ENCODE measurements at regions not wholly inside any gene's neighbourhood (a gene's known extent, or its start where the extent isn't known, plus 50 kb on each side); places are given as distances from the start of the nearest gene placed in this dataset.

DNA sequence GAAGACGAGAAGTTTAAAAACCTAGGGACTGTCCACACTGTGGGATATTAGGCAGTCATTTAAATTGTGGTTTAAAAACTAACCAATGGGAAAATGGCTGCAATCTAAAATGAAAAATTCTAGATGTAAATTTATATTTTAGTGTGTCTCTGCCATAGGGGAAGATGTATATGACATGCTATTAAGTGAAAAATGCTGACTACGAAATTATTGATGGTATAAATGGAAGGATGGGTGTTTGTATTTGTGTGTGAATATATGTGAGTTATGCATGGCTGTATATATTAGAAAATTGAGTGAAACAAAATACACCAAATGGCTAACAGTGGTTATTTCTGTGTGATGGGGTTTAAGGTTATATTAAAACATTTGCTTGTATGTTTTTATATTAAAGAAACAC, 260.7 kb downstream of the AJAP1 start:
- no peak for DNase-seq (ENCODE audit: low read depth)

DNA sequence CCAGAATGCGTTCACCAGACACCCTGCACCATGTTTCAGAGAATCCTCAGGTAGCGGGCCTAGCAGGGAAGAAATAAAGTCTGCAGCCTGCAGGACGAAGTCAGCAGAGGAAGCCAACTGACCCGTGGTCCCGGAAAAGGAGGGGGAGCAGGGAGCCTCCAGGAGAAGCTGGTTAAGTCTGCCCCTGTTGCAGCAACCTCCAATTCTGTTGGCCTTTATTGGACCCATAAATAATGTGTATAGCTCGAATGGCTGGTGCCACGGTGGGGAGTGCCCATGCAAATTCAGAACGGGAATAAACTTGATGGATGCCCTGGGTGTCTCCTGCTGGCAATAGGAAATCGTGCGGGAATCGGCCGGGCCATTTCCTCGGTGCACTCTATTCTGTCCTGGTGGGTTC, 254.1 kb downstream of the AJAP1 start:
- no peak for DNase-seq (ENCODE audit: low read depth)

DNA sequence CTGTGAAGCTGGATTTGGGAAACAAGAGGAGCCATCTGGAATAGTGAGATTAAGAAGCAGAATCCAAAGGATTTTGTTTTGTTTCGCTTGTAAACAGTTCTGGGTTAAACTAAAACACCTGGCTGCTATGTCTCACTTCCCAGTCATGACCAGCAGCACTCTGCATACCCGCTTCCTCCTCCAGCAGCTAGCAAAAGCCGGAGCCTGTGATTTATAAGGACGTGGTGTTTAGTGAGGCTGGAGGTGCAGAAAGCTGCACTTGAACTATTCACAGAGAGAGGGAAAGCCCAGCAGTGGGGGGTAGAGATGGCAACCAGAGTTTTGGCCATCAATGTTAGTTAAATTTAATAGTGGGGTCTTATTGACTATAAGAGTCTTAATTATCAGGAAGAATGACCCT, 240.2 kb downstream of the AJAP1 start:
- no peak for DNase-seq (ENCODE audit: low read depth)

DNA sequence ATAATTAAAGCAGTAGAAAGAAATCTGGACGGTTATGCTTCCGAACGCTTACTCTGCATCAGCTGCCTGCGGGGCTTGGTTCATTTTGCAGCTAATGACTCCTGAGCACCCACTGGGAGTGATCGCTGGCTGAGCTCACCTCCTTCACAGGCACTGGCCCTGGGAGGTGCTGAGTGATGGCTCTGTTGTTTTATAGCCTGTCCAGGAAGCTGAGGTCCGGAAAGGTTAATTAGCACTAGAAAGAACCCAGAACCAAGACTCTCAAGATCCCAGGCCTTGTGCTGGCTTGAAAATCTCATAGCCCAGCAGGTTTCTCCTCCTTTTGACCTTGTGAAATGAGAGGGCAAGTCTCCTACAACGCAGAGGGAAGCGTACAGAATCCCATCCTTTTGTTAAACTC, 226.2 kb downstream of the AJAP1 start:
- DNase-seq (ENCODE audit: low read depth): no peak

DNA sequence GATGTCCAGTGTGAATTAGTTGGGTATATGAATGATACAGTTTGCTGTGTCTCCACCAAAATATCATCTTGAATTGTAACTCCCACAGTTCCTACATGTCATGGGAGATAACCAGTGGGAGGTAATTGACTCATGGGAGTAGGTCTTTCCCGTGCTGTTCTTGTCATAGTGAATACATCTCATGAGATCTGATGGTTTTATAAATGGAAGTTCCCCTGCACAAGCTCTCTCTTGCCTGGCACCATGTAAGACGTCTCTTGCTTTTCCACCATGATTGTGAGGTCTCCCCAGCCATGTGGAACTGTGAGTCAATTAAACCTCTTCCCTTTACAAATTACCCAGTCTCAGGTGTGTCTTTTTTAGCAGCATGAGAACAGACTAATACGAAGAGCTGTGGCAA, 223.0 kb downstream of the AJAP1 start:
- DNase-seq (ENCODE audit: low read depth): no peak

DNA sequence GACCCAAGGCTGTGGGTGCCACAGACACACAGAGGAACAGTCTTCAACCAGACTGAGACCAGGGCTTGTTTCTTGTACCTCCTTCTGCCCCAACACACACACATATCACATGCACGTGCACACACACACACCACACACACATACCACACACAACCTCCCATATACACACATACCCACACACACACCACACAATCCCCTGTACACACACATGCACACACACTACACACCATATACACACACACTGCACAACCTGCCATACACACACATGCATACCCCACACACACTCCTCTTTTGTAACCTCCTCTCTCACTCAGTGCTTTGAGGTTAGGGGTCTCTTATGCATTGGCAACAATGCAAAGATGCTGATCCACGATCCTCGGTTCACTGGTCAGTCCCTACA, 217.0 kb downstream of the AJAP1 start:
- DNase-seq (ENCODE audit: low read depth): no peak

DNA sequence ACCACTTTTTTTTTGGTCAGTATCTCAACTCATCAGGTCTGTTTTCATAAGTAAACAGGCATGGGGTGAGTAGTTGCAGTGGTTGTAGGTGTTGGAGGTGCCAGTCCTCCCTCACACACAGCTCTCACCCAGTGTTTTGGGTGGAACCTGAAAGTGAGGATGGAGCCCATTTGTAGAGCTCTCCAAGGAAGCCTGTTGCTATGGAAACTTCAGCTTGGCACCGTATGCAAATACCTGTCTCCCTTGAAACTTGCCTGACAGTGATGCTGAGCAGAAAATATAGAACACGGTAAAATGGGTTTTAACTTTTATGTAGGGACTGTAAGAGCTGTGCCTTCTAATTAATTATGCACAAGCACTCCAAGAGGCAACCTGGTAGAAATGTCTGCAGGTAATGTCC, 214.1 kb downstream of the AJAP1 start:
- DNase-seq (ENCODE audit: low read depth): no peak

DNA sequence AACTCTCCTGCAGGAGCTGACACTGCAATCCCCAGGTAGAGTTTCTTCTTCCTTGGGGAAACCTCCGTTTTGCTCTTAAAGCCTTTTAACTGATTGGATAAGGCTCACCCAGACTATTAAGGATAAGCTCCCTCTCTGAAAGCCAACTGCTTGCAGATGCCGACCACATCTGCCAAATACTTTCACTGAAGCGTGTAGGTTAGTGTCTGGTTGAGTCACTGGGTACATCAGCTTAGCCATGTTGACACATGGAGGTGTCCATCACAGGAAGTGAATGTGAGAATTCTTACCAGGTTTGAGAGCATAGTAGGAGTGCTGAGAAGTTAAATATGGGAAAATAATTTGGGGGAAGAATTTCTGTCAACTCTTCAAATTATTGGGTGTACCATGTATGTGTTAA, 202.0 kb downstream of the AJAP1 start:
- DNase-seq (ENCODE audit: low read depth): no peak

DNA sequence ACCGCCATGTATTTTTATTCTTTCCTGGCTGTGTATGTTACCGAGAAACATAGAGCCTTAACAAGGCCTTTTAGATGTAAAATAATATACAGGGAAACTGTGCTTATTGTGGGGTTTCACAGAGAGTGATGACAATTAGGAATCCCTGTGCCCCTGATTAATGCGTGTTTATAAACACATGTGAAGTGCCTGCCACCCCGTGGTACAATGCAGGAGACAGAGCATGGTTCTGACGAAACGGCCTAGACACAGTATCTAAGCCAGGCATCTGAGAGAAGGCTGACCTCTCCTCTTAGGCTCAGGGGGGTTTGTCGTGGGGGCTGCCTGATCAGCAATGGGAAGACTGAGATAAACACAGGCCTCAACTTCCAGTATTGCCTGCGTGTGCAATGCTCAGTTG, 200.0 kb downstream of the AJAP1 start:
- DNase-seq (ENCODE audit: low read depth): no peak

DNA sequence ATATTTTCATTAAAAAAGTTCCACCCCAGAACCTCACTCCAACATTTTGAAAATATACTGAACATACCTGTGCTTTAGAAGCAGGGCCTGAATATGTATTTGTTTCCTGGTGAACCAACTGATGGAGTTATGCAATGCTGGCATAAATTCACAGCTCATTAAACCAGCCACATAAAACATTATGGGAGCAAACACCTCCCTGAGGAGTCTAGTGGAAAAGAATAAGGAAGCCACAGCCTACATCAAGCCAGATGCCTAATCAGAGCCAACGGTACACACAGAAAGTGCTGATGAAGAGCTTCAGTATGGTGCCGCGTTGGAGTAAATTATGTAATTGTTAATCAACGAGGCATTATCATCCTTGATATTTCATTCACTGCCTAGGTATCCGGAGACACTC, 199.5 kb downstream of the AJAP1 start:
- DNase-seq (ENCODE audit: low read depth): no peak

DNA sequence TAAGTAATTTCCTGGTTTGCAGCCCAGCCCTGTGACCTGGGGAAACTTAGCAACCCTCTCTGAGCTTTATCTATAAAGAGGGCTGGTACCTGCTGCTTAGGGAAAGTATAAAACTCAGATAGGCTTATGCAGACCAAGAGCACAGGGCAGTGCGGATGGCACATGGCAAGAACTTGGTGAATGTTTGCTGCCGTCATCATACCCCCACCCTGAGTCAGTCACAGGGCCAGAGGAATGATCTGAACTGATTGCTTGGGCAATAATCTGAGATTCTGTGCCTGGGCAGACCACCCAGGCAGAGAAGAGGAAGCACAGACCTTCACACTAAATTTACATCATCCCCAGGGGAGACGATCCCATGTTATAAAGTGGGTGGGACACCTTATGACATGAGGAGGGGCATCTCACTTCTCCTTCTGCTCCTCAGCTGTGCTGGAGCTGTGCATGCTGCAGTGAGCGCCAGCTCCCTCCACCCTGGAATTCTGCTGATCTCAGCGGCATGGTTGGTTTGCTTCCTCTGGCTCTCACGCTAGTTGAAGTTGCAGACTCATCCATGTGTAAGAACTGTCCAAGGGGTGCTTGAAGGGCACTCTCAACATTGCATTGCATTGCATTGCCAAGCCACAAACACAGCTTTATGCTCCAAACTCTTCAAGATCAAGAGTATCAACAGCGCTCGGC, 197.1 kb downstream of the AJAP1 start:
- DNase-seq (ENCODE audit: low read depth): peak; percentile 35

DNA sequence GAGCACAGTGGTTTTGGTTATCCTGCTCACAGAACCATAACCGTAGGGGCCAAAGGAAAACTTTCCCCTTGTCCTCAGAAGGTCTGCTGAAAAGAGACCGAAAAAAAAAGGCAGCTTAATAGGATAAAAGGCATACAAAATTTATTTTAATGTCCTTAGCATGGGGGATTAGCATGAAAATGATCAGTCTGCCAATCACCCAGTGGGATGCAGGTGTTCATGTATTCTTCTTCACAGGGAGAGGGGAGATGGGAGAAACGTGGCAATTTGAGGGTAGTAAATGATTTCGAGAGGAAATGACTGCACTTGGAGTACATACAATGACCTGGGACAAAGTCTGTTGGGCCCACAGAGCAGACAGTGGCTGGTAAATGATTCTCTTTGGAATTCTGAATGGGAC, 194.0 kb downstream of the AJAP1 start:
- no peak for DNase-seq (ENCODE audit: low read depth)

DNA sequence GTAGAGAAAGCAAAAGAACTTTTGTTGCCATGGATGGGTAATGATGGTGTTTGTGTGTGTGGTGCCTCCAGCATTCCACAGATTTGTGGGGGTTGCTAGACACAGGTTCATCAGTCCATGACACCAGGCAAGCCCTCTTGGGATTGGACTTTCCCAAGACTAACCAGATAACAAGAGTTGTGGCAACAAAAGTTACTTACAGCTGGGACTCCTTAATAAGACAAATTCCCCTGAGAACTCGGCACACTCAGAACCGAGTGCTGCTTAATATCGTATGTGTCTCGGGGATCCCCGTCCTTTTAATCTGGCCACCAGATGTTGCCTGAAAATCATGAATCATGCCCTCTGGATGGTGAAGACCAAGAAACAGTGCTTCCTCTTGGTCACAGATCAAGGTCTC, 193.3 kb downstream of the AJAP1 start:
- DNase-seq (ENCODE audit: low read depth): peak; percentile 68
